ENCODE measurements at regions not wholly inside any gene's neighbourhood (a gene's known extent, or its start where the extent isn't known, plus 50 kb on each side); places are given as distances from the start of the nearest gene placed in this dataset.

- TF ChIP-seq EZH2 (optimal IDR thresholded peaks at IDR 0.05; ENCODE audit: low read depth, low read length) = no peak
- TF ChIP-seq, protein P1, sequence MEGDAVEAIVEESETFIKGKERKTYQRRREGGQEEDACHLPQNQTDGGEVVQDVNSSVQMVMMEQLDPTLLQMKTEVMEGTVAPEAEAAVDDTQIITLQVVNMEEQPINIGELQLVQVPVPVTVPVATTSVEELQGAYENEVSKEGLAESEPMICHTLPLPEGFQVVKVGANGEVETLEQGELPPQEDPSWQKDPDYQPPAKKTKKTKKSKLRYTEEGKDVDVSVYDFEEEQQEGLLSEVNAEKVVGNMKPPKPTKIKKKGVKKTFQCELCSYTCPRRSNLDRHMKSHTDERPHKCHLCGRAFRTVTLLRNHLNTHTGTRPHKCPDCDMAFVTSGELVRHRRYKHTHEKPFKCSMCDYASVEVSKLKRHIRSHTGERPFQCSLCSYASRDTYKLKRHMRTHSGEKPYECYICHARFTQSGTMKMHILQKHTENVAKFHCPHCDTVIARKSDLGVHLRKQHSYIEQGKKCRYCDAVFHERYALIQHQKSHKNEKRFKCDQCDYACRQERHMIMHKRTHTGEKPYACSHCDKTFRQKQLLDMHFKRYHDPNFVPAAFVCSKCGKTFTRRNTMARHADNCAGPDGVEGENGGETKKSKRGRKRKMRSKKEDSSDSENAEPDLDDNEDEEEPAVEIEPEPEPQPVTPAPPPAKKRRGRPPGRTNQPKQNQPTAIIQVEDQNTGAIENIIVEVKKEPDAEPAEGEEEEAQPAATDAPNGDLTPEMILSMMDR (IDR thresholded peaks at IDR 0.05; ENCODE audit: low read length) = no peak
- no peak for TF ChIP-seq EZH2phosphoT487 (IDR thresholded peaks at IDR 0.05; ENCODE audit: low read length)
- no peak overlapping the region for H3K27ac ChIP-seq (ENCODE audit: low read length)
- no peaks in the 10 kb centered on the region for H3K4me1 ChIP-seq (ENCODE audit: low read length)
- no peaks in the 10 kb centered on the region for H3K36me3 ChIP-seq (replicated peaks; ENCODE audit: insufficient read depth, low read length)
- DNase-seq = peak; percentile 11
- no peaks in the 10 kb centered on the region for H3K27me3 ChIP-seq (replicated peaks; ENCODE audit: insufficient read depth, low read length)
- no peaks in the 10 kb centered on the region for H3K79me2 ChIP-seq (ENCODE audit: low read length)
- no peaks in the 10 kb centered on the region for H3F3A ChIP-seq (ENCODE audit: insufficient read depth, low read length)
- H3K4me2 ChIP-seq (ENCODE audit: low read depth, low read length) = no peak overlapping the region
- no peaks in the 10 kb centered on the region for H4K20me1 ChIP-seq (ENCODE audit: insufficient read depth, low read length)
- no peak overlapping the region for H3K9ac ChIP-seq (ENCODE audit: low read length)
- no peaks in the 10 kb centered on the region for H3K9me3 ChIP-seq (replicated peaks; ENCODE audit: insufficient read depth, low read length)
- H2AFZ ChIP-seq (ENCODE audit: low read length) = no peak overlapping the region
- H3K4me3 ChIP-seq (ENCODE audit: low read length) = no peak overlapping the region
- H3K9me2 ChIP-seq (replicated peaks; ENCODE audit: insufficient read depth, low read length) = no peaks in the 10 kb centered on the region
These were observed 268.9 kb downstream of the SUDS3 start for GRCh38 chr12:118645219-118645618.

DNA sequence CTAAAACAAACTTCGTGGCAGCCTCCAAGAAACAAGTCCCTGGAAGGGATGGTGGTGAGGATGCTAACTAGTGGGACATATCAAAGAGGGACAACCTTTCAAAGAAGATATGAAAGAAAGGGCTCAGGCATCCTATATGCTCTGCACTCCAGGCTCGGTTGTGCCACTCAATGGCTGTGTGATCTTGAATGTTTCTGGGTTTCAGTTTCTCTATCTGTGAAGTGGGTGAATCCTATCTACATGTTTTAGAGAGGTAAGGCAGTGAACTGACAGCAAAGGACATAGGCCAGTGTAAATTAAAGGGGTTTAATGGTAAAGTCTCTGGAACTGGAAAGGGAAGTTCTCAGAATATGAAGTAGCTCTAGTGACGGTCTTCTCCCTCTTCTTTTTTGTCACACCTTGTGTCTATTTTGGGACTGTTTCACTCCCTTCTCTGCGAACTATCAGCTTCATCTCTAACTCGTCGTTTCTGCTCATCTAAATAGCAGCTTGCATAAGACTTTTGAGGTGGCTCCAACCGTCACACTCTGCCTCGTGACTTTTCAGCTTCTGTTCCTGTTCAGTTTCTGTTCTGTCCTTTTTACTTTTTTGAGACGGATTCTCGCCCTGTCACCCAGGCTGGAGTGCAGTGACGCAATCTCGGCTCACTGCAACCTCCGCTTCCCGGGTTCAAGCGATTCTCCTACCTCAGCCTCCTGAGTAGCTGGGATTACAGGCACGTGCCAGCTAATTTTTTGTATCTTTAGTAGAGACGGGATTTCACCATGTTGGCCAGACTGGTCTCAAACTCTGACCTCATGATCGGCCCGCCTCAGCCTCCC is 273.6 kb downstream of the SUDS3 start:
- TF ChIP-seq, protein P1 (IDR thresholded peaks at IDR 0.05; ENCODE audit: low read length) = no peak
- TF ChIP-seq EZH2phosphoT487 (IDR thresholded peaks at IDR 0.05; ENCODE audit: low read length) = no peak
- no peak for TF ChIP-seq EZH2 (optimal IDR thresholded peaks at IDR 0.05; ENCODE audit: low read depth, low read length)
- H4K20me1 ChIP-seq (ENCODE audit: insufficient read depth, low read length) = no peaks in the 10 kb centered on the region
- H3F3A ChIP-seq (ENCODE audit: insufficient read depth, low read length) = no peaks in the 10 kb centered on the region
- no peak for DNase-seq
- H2AFZ ChIP-seq (ENCODE audit: low read length) = no peak overlapping the region
- H3K27ac ChIP-seq (ENCODE audit: low read length) = no peak overlapping the region
- no peak overlapping the region for H3K9ac ChIP-seq (ENCODE audit: low read length)
- H3K36me3 ChIP-seq (replicated peaks; ENCODE audit: insufficient read depth, low read length) = no peaks in the 10 kb centered on the region
- H3K79me2 ChIP-seq (ENCODE audit: low read length) = no peaks in the 10 kb centered on the region
- H3K9me2 ChIP-seq (replicated peaks; ENCODE audit: insufficient read depth, low read length) = no peaks in the 10 kb centered on the region
- H3K9me3 ChIP-seq (replicated peaks; ENCODE audit: insufficient read depth, low read length) = no peaks in the 10 kb centered on the region
- H3K4me2 ChIP-seq (ENCODE audit: low read depth, low read length) = no peak overlapping the region
- no peak overlapping the region for H3K4me3 ChIP-seq (ENCODE audit: low read length)
- H3K4me1 ChIP-seq (ENCODE audit: low read length) = no peaks in the 10 kb centered on the region
- no peaks in the 10 kb centered on the region for H3K27me3 ChIP-seq (replicated peaks; ENCODE audit: insufficient read depth, low read length)

DNA sequence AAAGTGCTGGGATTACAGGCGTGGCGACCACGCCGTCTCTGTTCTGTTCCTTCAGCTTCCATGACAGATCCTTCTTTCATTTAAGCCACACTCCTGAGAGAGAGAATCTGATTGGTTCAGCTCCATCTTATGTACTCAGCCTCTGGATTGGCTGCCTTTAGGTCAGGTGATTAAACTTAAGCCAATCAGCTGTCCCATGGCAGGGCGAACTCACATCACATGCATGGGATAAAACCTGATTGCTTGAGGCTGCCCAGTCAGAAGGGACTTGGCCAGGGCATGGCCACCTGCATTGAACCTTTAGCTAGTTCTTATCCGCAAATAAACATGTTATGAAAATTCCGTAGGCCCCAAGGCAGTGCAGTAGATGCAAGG is 274.2 kb downstream of the SUDS3 start:
- Histone ChIP-seq H3K9me2 (replicated peaks; ENCODE audit: insufficient read depth, low read length) (no peaks in the 10 kb centered on the region), H2AFZ (ENCODE audit: low read length) (no peak overlapping the region), H4K20me1 (ENCODE audit: insufficient read depth, low read length) (no peaks in the 10 kb centered on the region), H3K36me3 (replicated peaks; ENCODE audit: insufficient read depth, low read length) (no peaks in the 10 kb centered on the region), H3K4me3 (ENCODE audit: low read length) (no peak overlapping the region), H3K27ac (ENCODE audit: low read length) (no peak overlapping the region), H3K4me2 (ENCODE audit: low read depth, low read length) (no peak overlapping the region), H3K4me1 (ENCODE audit: low read length) (no peaks in the 10 kb centered on the region), H3K27me3 (replicated peaks; ENCODE audit: insufficient read depth, low read length) (no peaks in the 10 kb centered on the region), H3F3A (ENCODE audit: insufficient read depth, low read length) (no peaks in the 10 kb centered on the region), H3K9ac (ENCODE audit: low read length) (no peak overlapping the region), H3K9me3 (replicated peaks; ENCODE audit: insufficient read depth, low read length) (no peaks in the 10 kb centered on the region), H3K79me2 (ENCODE audit: low read length) (no peaks in the 10 kb centered on the region)
- no peak for TF ChIP-seq EZH2 (optimal IDR thresholded peaks at IDR 0.05; ENCODE audit: low read depth, low read length)
- DNase-seq = no peak

DNA sequence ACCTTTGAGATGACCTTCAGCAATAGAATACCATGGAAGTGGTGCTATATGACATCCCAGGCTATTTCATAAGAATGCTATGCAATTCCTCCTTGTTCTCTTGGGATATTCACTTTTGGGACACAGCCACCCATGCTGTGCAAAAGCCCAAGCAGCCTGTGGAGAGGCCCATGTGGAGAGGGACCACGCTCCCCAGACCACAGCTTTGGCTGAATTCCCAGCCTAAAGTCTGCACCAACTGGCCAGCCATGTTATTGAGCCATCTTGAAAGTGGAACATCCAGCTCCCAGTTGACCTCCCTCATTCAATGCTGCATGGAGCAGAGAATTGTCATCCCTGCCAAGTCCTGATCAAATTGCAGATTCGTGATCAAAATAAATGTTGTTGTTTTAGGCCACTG is 275.1 kb downstream of the SUDS3 start:
- TF ChIP-seq, protein P1 (IDR thresholded peaks at IDR 0.05; ENCODE audit: low read length) = no peak
- TF ChIP-seq EZH2phosphoT487 (IDR thresholded peaks at IDR 0.05; ENCODE audit: low read length) (no peak), EZH2 (optimal IDR thresholded peaks at IDR 0.05; ENCODE audit: low read depth, low read length) (no peak)
- DNase-seq = no peak

More for the DNA sequence above, 275.1 kb downstream of the SUDS3 start:
- H4K20me1 ChIP-seq (ENCODE audit: insufficient read depth, low read length) = no peaks in the 10 kb centered on the region
- H3K4me1 ChIP-seq (ENCODE audit: low read length) = no peaks in the 10 kb centered on the region
- H3K9ac ChIP-seq (ENCODE audit: low read length) = no peak overlapping the region
- no peaks in the 10 kb centered on the region for H3K27me3 ChIP-seq (replicated peaks; ENCODE audit: insufficient read depth, low read length)
- H3K79me2 ChIP-seq (ENCODE audit: low read length) = no peaks in the 10 kb centered on the region
- no peak overlapping the region for H2AFZ ChIP-seq (ENCODE audit: low read length)
- H3K9me2 ChIP-seq (replicated peaks; ENCODE audit: insufficient read depth, low read length) = no peaks in the 10 kb centered on the region
- H3K4me3 ChIP-seq (ENCODE audit: low read length) = no peak overlapping the region
- H3F3A ChIP-seq (ENCODE audit: insufficient read depth, low read length) = no peaks in the 10 kb centered on the region
- no peaks in the 10 kb centered on the region for H3K36me3 ChIP-seq (replicated peaks; ENCODE audit: insufficient read depth, low read length)
- no peak overlapping the region for H3K27ac ChIP-seq (ENCODE audit: low read length)
- no peak overlapping the region for H3K4me2 ChIP-seq (ENCODE audit: low read depth, low read length)
- H3K9me3 ChIP-seq (replicated peaks; ENCODE audit: insufficient read depth, low read length) = no peaks in the 10 kb centered on the region
